ENCODE measurements at regions not wholly inside any gene's neighbourhood (a gene's known extent, or its start where the extent isn't known, plus 50 kb on each side); places are given as distances from the start of the nearest gene placed in this dataset.
"Not testable (repeated sequence)": the region's sequence is repeated elsewhere in the genome, so short reads cannot be mapped to it uniquely, and the experiment has no call there.

- TF ChIP-seq POLR2A, POLR2AphosphoS5 (IDR thresholded peaks at IDR 0.05): not testable (repeated sequence)
Measured at GRCh38 chr1:146317785-146318184, 89.0 kb upstream of the NOTCH2NLA start.

Measured in spleen (tissue), 3 donors.